OCI-LY7 (cell line): ENCODE measurements at regions not wholly inside any gene's neighbourhood (a gene's known extent, or its start where the extent isn't known, plus 50 kb on each side); places are given as distances from the start of the nearest gene placed in this dataset.

Experiments used
- BruUV-seq: library from RNA; stranded (reverse); fragments of 400-500 nt; replicated peaks from 2 replicates; lab custom pipeline; 2021; lab: Mats Ljungman, UMichigan
- CTCF ChIA-PET: fragments of 300-600 bp; sonication (Branson Sonifier 250); formaldehyde crosslinking; loops from one replicate; lab custom pipeline; 2022; ENCODE audit warnings: antibody characterized with exemption; ENCODE audit not compliant: unreplicated experiment; lab: Charles Lee
- POLR2A ChIA-PET: fragments of 300-600 bp; sonication (Branson Sonifier 250); formaldehyde crosslinking; loops from one replicate; lab custom pipeline; 2022; ENCODE audit warnings: antibody characterized with exemption; lab: Charles Lee
- DNase-seq: peaks from one replicate; pipeline ENCODE4 v3.0.0-alpha.2; 2015; ENCODE audit warnings: low spot score
- H2AFZ ChIP-seq: fragments of 200-600 bp; sonication (generic), shearing (Covaris generic); 2 replicates; pipeline ENCODE4 v1.6.1; 2014; ENCODE audit warnings: mild to moderate bottlenecking, antibody characterized with exemption, low read length, moderate library complexity
- H3K27ac ChIP-seq: fragments of 200-600 bp; sonication (generic); 2 replicates; pipeline ENCODE4 v1.5.1; 2014; ENCODE audit warnings: mixed run types, low read depth, mild to moderate bottlenecking, moderate library complexity, low read length, inconsistent platforms; ENCODE audit not compliant: poor library complexity, severe bottlenecking
- H3K36me3 ChIP-seq: fragments of 200-600 bp; sonication (generic); 2 replicates; pipeline ENCODE4 v1.6.1; 2014; ENCODE audit warnings: mild to moderate bottlenecking, antibody characterized with exemption, low read length, moderate library complexity, mixed read lengths; ENCODE audit not compliant: insufficient read depth
- H3K4me1 ChIP-seq: fragments of 200-600 bp; sonication (generic); 2 replicates; pipeline ENCODE4 v1.5.1; 2014; ENCODE audit warnings: mild to moderate bottlenecking, low read length; ENCODE audit not compliant: insufficient read depth, poor library complexity, severe bottlenecking
- H3K4me2 ChIP-seq: fragments of 200-600 bp; sonication (generic); 2 replicates; pipeline ENCODE4 v1.6.1; 2014; ENCODE audit warnings: mild to moderate bottlenecking, low read length
- H3K4me3 ChIP-seq: fragments of 200-600 bp; sonication (generic); 2 replicates; pipeline ENCODE4 v1.5.1; 2014; ENCODE audit warnings: mild to moderate bottlenecking, low read depth, low read length; ENCODE audit not compliant: poor library complexity, severe bottlenecking
- H3K79me2 ChIP-seq: fragments of 200-600 bp; sonication (generic); 2 replicates; pipeline ENCODE4 v1.6.1; 2016; ENCODE audit warnings: low read depth, mild to moderate bottlenecking, low read length, moderate library complexity, mixed read lengths; ENCODE audit not compliant: insufficient read depth
- H3K9me2 ChIP-seq: fragments of 200-600 bp; sonication (generic); 2 replicates; pipeline ENCODE4 v1.6.1; 2016; ENCODE audit warnings: mild to moderate bottlenecking, low read length, mixed read lengths; ENCODE audit not compliant: insufficient read depth
- H3K9me3 ChIP-seq: fragments of 200-600 bp; sonication (generic); 2 replicates; pipeline ENCODE4 v1.6.1; 2014; ENCODE audit warnings: mild to moderate bottlenecking, mixed run types, low read length, mixed read lengths
- H4K20me1 ChIP-seq: fragments of 200-600 bp; sonication (generic); 2 replicates; pipeline ENCODE4 v1.6.1; 2014; ENCODE audit warnings: mild to moderate bottlenecking, antibody characterized with exemption, low read length, moderate library complexity, mixed read lengths; ENCODE audit not compliant: insufficient read depth
- CTCF ChIP-seq: fragments of 200-600 bp; sonication (generic); conservative IDR thresholded peaks from 2 replicates; pipeline ENCODE4 v1.5.1; 2014; ENCODE audit warnings: mild to moderate bottlenecking, antibody characterized with exemption, low read length, moderate library complexity, mixed read lengths
- EZH2phosphoT487 ChIP-seq: fragments of 200-600 bp; sonication (generic); IDR thresholded peaks from 2 replicates; pipeline ENCODE4 v1.6.1; 2018; ENCODE audit warnings: low read depth, borderline replicate concordance, mild to moderate bottlenecking, mixed run types, antibody characterized with exemption, low read length, moderate library complexity, mixed read lengths
- intact Hi-C: fragments of 100-400 bp; cut with micrococcal nuclease; formaldehyde crosslinking; loops from one replicate; pipeline ENCODE4 v1.10.0; 2022; ENCODE audit not compliant: unreplicated experiment

GRCh38 chr12:131603106-131603938, 107.6 kb upstream of the SFSWAP start:
- Histone ChIP-seq H3K4me1 (peaks cover 7% of the 10 kb centered on the region), H3K4me2 (no peak overlapping the region), H3K4me3 (no peak overlapping the region), H3K36me3 (no peaks in the 10 kb centered on the region), H4K20me1 (no peaks in the 10 kb centered on the region), H3K79me2 (no peaks in the 10 kb centered on the region), H3K27ac (no peak overlapping the region), H3K9me2 (no peaks in the 10 kb centered on the region), H3K9me3 (no peaks in the 10 kb centered on the region), H2AFZ (no peak overlapping the region)
- CTCF ChIA-PET: no interaction called here
- POLR2A ChIA-PET: no interaction called here
- intact Hi-C loops: no loop called here
- BruUV-seq: no TSS peak
- TF ChIP-seq EZH2phosphoT487: no peak
- TF ChIP-seq CTCF: no peak
- peak; percentile 23 for DNase-seq

- Histone ChIP-seq H3K79me2 (no peaks in the 10 kb centered on the region), H3K4me3 (no peak overlapping the region), H3K36me3 (no peaks in the 10 kb centered on the region), H2AFZ (peak overlapping the region; percentile 32; the same call in 1 of the 2 replicates), H3K27ac (no peak overlapping the region), H3K9me2 (no peaks in the 10 kb centered on the region), H3K4me2 (peak overlapping the region; percentile 19; the same call in 1 of the 2 replicates), H3K4me1 (peaks cover 7% of the 10 kb centered on the region), H4K20me1 (no peaks in the 10 kb centered on the region), H3K9me3 (no peaks in the 10 kb centered on the region)
- CTCF ChIA-PET: no interaction called here
- peak; percentile 29 for DNase-seq
- POLR2A ChIA-PET: interaction anchor here (0.6 kb wide), 1 partner anchor 1574 kb away, joined by 4 read pairs; no protein-coding TSS in a partner anchor
- no TSS peak for BruUV-seq
- TF ChIP-seq EZH2phosphoT487 (no peak), CTCF (no peak)
- intact Hi-C loops: no loop called here
Measured at GRCh38 chr12:131603939-131604795, 106.7 kb upstream of the SFSWAP start.
